ENCODE measurements at regions not wholly inside any gene's neighbourhood (a gene's known extent, or its start where the extent isn't known, plus 50 kb on each side); places are given as distances from the start of the nearest gene placed in this dataset.

DNA sequence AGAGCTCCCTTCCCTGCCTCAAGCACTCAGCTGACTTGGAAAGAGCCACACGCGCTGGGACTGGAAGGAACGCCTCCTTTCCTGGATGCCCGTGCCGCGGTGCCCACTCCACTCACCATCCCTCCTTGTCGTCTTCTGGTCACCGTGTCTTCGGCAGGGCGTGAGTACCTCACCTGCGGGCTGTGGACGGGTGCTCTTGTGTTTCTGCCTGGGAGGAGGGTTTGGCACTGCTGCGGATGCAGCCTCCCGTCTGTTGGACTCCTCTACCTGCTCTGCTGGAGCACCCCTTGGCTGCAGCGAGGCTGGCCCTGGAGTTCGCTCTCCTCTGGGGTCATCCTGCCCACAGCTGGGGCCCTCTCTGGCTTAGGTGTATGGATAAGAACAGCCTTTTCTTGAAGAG lies 612.7 kb downstream of the BRD1 start:
- Histone ChIP-seq H3K4me3 (no peak overlapping the region), H3K27me3 (replicated peaks; ENCODE audit: insufficient read depth) (no peaks in the 10 kb centered on the region), H3K9me3 (no peaks in the 10 kb centered on the region), H3K4me1 (ENCODE audit: control insufficient read depth in 1 of 2, low read depth in 2 of 2) (no peaks in the 10 kb centered on the region), H3K27ac (no peak overlapping the region), H3K36me3 (no peaks in the 10 kb centered on the region)
- TF ChIP-seq, protein P1, sequence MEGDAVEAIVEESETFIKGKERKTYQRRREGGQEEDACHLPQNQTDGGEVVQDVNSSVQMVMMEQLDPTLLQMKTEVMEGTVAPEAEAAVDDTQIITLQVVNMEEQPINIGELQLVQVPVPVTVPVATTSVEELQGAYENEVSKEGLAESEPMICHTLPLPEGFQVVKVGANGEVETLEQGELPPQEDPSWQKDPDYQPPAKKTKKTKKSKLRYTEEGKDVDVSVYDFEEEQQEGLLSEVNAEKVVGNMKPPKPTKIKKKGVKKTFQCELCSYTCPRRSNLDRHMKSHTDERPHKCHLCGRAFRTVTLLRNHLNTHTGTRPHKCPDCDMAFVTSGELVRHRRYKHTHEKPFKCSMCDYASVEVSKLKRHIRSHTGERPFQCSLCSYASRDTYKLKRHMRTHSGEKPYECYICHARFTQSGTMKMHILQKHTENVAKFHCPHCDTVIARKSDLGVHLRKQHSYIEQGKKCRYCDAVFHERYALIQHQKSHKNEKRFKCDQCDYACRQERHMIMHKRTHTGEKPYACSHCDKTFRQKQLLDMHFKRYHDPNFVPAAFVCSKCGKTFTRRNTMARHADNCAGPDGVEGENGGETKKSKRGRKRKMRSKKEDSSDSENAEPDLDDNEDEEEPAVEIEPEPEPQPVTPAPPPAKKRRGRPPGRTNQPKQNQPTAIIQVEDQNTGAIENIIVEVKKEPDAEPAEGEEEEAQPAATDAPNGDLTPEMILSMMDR (IDR thresholded peaks at IDR 0.05), result no peak
- DNase-seq (ENCODE audit: low spot score) (no peak), ATAC-seq (ENCODE audit: insufficient number of reproducible peaks, low FRiP score, low read depth) (no peak)

DNA sequence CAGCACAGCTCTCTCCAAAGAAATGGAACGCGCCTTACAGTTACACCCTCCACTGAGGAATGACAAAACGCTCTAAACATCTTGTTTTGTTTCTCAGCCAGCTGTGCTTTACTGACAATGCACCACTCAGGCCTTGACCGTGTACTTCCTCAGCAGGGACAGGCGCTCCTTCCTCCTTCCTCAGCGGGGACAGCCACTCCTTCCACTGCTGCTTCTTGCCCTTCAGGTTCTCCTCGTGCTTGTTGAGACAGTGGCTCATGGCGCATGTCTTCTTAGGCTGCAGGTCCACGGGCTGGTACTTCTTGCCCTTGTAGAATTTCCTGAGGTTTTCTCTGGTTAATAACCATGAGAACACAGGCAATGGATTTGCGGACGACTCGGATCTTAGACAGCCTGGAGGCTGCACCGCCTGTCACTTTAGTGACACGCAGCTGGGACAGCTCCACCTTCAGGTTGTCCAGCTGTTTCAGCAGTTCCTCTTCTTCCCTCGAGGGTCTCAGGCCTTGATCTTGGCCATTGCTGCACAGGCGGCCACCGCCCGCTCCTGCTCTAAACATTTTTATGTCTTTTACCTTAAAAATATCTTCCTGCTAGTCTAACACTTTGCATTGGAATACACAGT lies 613.8 kb downstream of the BRD1 start:
- Histone ChIP-seq H3K4me1 (ENCODE audit: control insufficient read depth in 1 of 2, low read depth in 2 of 2) (no peaks in the 10 kb centered on the region), H3K9me3 (no peaks in the 10 kb centered on the region), H3K27me3 (replicated peaks; ENCODE audit: insufficient read depth) (no peaks in the 10 kb centered on the region), H3K27ac (no peak overlapping the region), H3K4me3 (no peak overlapping the region), H3K36me3 (no peaks in the 10 kb centered on the region)
- ATAC-seq (ENCODE audit: insufficient number of reproducible peaks, low FRiP score, low read depth) (no peak), DNase-seq (ENCODE audit: low spot score) (no peak)
- TF ChIP-seq, protein P1 (IDR thresholded peaks at IDR 0.05), result no peak

DNA sequence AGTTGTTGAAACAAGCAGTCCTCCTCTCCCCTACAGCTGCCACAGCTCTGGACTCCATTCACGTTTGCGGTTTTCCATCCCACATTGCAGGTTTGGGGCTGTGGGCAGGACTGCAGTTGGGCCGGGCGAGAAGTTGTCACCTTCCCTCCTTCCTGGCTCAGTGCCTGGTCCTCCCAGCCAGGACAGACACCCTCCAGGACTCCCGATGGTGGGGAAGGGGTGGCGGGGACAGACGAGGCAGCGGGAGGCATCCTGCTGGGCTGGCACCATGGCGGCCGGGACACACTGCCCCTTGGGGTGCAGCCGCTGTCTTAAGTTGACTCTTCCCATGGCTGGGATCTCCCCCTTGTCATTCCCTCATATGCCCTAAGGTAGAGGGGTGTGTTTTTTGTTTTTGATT lies 615.2 kb downstream of the BRD1 start:
- DNase-seq (ENCODE audit: low spot score), result no peak
- no peaks in the 10 kb centered on the region for H3K27me3 ChIP-seq (replicated peaks; ENCODE audit: insufficient read depth)
- TF ChIP-seq, protein P1 (IDR thresholded peaks at IDR 0.05), result no peak
- H3K36me3 ChIP-seq, result no peaks in the 10 kb centered on the region
- ATAC-seq (ENCODE audit: insufficient number of reproducible peaks, low FRiP score, low read depth), result no peak
- no peak overlapping the region for H3K4me3 ChIP-seq
- H3K9me3 ChIP-seq, result no peaks in the 10 kb centered on the region
- H3K4me1 ChIP-seq (ENCODE audit: control insufficient read depth in 1 of 2, low read depth in 2 of 2), result no peaks in the 10 kb centered on the region
- H3K27ac ChIP-seq, result no peak overlapping the region

DNA sequence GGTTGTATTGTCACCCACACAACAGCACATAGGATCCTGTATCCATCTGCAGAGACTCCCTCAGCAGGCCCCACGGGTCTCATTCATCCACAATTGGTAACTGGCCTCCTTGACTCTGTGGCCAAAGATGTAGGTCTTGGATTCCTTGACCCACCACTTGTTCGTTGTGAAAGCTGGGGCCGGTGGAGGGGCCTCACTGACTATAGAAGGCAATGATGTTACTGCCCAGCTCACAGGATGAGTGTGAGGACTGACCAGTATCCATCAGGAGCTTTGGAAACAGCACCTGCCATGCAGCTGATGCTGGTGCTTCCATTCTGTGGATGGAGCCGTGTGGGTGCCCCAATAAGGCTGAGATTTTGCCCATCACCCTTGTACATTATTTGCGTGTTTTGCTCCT lies 615.7 kb downstream of the BRD1 start:
- TF ChIP-seq, protein P1 (IDR thresholded peaks at IDR 0.05), result no peak
- Histone ChIP-seq H3K4me1 (ENCODE audit: control insufficient read depth in 1 of 2, low read depth in 2 of 2) (no peaks in the 10 kb centered on the region), H3K27me3 (replicated peaks; ENCODE audit: insufficient read depth) (no peaks in the 10 kb centered on the region), H3K36me3 (no peaks in the 10 kb centered on the region), H3K27ac (no peak overlapping the region), H3K9me3 (no peaks in the 10 kb centered on the region), H3K4me3 (no peak overlapping the region)
- no peak for DNase-seq (ENCODE audit: low spot score)
- ATAC-seq (ENCODE audit: insufficient number of reproducible peaks, low FRiP score, low read depth), result no peak

DNA sequence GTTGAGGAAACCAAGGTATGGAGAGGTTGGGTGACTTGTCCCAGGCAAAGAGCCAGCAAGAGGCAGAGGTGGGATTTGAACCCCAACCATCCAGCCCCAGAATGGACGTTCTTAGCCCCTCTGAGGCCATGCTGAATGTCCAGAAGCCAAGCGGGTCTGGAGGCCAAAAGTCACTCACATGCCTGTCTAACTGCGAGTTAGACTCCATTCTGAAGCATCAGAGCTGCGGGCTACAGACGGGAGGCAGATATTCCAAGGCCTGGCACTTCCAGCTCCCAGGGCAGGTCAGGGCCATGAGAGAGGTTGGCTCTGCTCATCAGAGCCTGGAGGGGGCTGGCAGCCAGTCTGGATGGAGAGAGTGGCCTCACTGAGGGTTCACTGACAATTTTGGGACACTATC lies 616.5 kb downstream of the BRD1 start:
- Histone ChIP-seq H3K4me1 (ENCODE audit: control insufficient read depth in 1 of 2, low read depth in 2 of 2) (no peaks in the 10 kb centered on the region), H3K9me3 (no peaks in the 10 kb centered on the region), H3K27ac (no peak overlapping the region), H3K4me3 (no peak overlapping the region), H3K27me3 (replicated peaks; ENCODE audit: insufficient read depth) (no peaks in the 10 kb centered on the region), H3K36me3 (no peaks in the 10 kb centered on the region)
- no peak for DNase-seq (ENCODE audit: low spot score)
- ATAC-seq (ENCODE audit: insufficient number of reproducible peaks, low FRiP score, low read depth), result no peak
- TF ChIP-seq, protein P1 (IDR thresholded peaks at IDR 0.05), result no peak
